Left lung (tissue), 4 donors: ENCODE measurements at regions not wholly inside any gene's neighbourhood (a gene's known extent, or its start where the extent isn't known, plus 50 kb on each side); places are given as distances from the start of the nearest gene placed in this dataset.
A peak's percentile ranks its signal among the peaks of the same experiment; 100 is the strongest.

Source experiments
- ATAC-seq: fragments of 200-7000 bp; cut with Tn5 transposase; one replicate; pipeline ENCODE4 v1.9.1; 2020; ENCODE audit warnings: moderate library complexity
- DNase-seq, 4 donors: peaks; one replicate each; pipeline ENCODE4 v3.0.0-alpha.2; 2013 to 2020
- H3K27ac ChIP-seq, 2 donors: fragments of 200-600 bp; sonication (generic) in 1 of 2; one replicate each; pipeline versions ENCODE4 v1.5.0 to v1.8.0; 2020 to 2021
- H3K27me3 ChIP-seq, 2 donors: fragments of 200-600 bp; sonication (generic) in 1 of 2; one replicate each; pipeline versions ENCODE4 v1.5.0 to v1.8.0; 2020 to 2021
- H3K36me3 ChIP-seq, 2 donors: fragments of 200-600 bp; sonication (generic) in 1 of 2; one replicate each; pipeline versions ENCODE4 v1.5.0 to v1.8.0; 2020 to 2021
- H3K4me1 ChIP-seq, 2 donors: fragments of 200-600 bp; one replicate each; pipeline ENCODE4 v1.8.0; 2021
- H3K4me3 ChIP-seq, 2 donors: fragments of 200-600 bp; sonication (generic) in 1 of 2; one replicate each; pipeline versions ENCODE4 v1.5.0 to v1.8.0; 2020 to 2021; ENCODE audit warnings: mild to moderate bottlenecking in 1 of 2
- H3K9me3 ChIP-seq, 2 donors: fragments of 200-600 bp; sonication (generic) in 1 of 2; one replicate each; pipeline versions ENCODE4 v1.5.0 to v1.8.0; 2020 to 2021
- intact Hi-C, 2 donors: fragments of 100-400 bp; cut with DNase I; formaldehyde crosslinking; loops; one replicate each; pipeline versions ENCODE4 v1.11.2 to v1.14.2; 2022
- TF ChIP-seq, protein P1 (sequence below), 2 donors: fragments of 200-600 bp; sonication (generic) in 1 of 2; IDR thresholded peaks; one replicate each; pipeline versions ENCODE4 v1.5.0 to v1.8.0; 2021; ENCODE audit warnings: antibody characterized with exemption in 2 of 2
- donor health status: DM: no; HTN: yes; CAD: no.
- donor health status: DM: no; HTN: no; CAD: no.

DNA sequence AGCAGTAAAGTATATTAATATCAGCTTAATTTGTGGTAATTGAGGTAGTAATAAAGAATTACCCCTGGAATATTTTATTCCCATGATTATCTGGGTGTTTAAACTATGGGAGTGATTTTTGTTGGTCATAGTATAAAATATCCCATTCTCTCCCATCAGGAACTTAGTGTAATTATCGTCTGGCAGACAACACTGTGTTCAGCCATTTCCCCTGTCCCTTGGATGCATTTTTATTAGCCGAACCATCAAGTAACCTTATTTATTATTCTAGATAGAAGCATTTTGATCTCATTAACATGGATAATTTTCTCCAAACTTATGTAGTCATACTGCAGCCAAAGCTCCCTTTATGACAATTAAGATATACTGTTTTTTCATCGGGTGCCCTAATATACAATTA, 320.8 kb downstream of the MAT2B start:
- DNase-seq (peak in 1 of 4 donors; percentile 2), ATAC-seq (no peak)
- Histone ChIP-seq H3K4me1 (no peaks in the 10 kb centered on the region), H3K36me3 (no peaks in the 10 kb centered on the region), H3K27ac (no peak overlapping the region), H3K27me3 (no peaks in the 10 kb centered on the region), H3K4me3 (no peak overlapping the region), H3K9me3 (peaks cover 0 to under 1% of the 10 kb centered on the region in 2 donors)
- TF ChIP-seq, protein P1, sequence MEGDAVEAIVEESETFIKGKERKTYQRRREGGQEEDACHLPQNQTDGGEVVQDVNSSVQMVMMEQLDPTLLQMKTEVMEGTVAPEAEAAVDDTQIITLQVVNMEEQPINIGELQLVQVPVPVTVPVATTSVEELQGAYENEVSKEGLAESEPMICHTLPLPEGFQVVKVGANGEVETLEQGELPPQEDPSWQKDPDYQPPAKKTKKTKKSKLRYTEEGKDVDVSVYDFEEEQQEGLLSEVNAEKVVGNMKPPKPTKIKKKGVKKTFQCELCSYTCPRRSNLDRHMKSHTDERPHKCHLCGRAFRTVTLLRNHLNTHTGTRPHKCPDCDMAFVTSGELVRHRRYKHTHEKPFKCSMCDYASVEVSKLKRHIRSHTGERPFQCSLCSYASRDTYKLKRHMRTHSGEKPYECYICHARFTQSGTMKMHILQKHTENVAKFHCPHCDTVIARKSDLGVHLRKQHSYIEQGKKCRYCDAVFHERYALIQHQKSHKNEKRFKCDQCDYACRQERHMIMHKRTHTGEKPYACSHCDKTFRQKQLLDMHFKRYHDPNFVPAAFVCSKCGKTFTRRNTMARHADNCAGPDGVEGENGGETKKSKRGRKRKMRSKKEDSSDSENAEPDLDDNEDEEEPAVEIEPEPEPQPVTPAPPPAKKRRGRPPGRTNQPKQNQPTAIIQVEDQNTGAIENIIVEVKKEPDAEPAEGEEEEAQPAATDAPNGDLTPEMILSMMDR (IDR thresholded peaks at IDR 0.05), result no peak
- intact Hi-C loops, result no loop called here

DNA sequence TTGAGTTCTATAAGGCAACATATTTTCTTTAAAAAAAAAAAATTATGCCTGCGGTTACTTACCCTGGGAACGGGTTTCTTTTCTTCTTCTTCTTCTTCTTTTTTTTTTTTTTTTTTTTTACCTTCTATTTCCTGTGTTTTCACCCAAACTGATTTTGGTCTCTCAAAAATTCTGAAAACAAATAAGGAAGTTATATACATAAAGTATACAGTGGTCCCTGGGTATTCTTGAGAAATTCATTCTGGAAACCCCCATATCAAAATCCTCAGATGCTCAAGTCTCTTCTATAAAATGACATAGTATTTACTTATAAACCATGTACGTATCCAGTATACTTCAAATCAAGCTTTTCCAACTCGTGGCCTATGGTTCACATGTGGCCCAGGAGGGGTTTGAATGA, 326.7 kb downstream of the MAT2B start:
- TF ChIP-seq, protein P1 (IDR thresholded peaks at IDR 0.05), result no peak
- intact Hi-C loops, result no loop called here

DNA sequence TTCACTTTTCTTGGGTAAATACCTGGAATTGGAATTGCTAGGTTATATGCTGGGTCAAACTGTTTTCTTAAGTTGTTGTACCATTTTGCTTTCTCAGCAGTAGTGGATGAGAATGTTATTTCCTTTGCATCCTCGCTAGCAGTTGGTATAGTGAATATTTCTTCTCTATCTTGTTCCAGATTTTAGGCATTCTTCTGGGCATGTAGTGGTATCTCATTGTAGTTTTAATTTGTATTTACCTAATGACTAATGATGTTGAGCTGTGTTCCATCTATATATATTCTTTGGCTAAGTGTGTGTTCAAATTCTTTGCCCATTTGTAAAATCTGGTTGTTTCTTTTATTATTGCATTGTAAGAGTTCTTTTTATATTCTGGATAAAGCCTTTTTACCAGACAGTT, 333.3 kb downstream of the MAT2B start:
- TF ChIP-seq, protein P1 (IDR thresholded peaks at IDR 0.05), result no peak
- Histone ChIP-seq H3K4me1 (no peaks in the 10 kb centered on the region), H3K36me3 (no peaks in the 10 kb centered on the region), H3K27ac (no peak overlapping the region), H3K4me3 (no peak overlapping the region), H3K9me3 (no peaks in the 10 kb centered on the region), H3K27me3 (no peaks in the 10 kb centered on the region)
- intact Hi-C loops, result no loop called here
- ATAC-seq (no peak), DNase-seq (no peak)

More for the DNA sequence above, 326.7 kb downstream of the MAT2B start:
- Histone ChIP-seq H3K9me3 (peaks cover 0 to 2% of the 10 kb centered on the region in 2 donors), H3K36me3 (no peaks in the 10 kb centered on the region), H3K4me3 (no peak overlapping the region), H3K4me1 (no peaks in the 10 kb centered on the region), H3K27me3 (no peaks in the 10 kb centered on the region), H3K27ac (no peak overlapping the region)
- ATAC-seq (no peak), DNase-seq (no peak)

DNA sequence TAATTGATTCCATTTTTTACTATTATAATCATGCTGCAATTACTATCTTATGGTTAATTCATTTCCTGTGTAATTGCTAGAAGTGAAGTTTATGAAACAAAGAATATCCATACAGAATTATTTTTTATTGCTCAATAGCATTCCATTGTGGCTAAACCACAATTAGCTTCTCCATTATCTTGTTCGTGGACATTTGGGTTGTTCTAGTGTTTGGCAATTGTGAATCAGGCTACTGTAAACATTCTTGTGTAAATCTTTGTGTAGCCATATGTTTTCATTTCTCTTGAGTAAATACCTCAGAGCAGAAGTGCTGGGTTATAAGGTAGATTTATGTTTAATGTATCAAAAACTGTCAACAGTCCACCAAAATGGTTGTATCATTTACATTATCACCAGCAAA, 341.1 kb downstream of the MAT2B start:
- H3K4me3 ChIP-seq, result no peak overlapping the region
- no peaks in the 10 kb centered on the region for H3K27me3 ChIP-seq
- ATAC-seq, result no peak
- no peaks in the 10 kb centered on the region for H3K36me3 ChIP-seq
- DNase-seq, result no peak
- no peaks in the 10 kb centered on the region for H3K4me1 ChIP-seq
- no peak overlapping the region for H3K27ac ChIP-seq
- intact Hi-C loops, result no loop called here
- TF ChIP-seq, protein P1 (IDR thresholded peaks at IDR 0.05), result no peak
- peaks cover 0 to 10% of the 10 kb centered on the region in 2 donors for H3K9me3 ChIP-seq

DNA sequence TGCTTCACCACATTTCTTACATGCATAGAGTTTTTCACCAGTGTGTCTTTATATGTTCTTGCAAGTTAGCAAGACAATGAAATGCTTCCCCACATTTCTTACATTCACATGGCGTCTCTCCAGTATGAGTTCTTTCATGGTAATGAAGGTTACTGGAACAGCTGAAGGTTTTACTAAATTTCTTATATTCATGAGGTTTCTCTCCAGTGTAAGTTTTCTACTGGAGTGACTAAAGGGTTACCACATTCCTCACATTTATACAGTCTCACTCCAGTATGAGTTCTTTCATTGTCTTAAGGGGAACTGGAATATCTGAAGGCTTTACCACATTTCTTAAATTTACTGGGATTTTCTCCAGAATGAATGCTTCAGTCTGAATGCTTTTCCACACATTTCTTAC, 350.3 kb downstream of the MAT2B start:
- Histone ChIP-seq H3K27ac (no peak overlapping the region), H3K4me1 (no peaks in the 10 kb centered on the region), H3K27me3 (no peaks in the 10 kb centered on the region), H3K36me3 (no peaks in the 10 kb centered on the region), H3K9me3 (peaks cover 4 to 43% of the 10 kb centered on the region in 2 donors), H3K4me3 (no peak overlapping the region)
- TF ChIP-seq, protein P1 (IDR thresholded peaks at IDR 0.05), result no peak
- intact Hi-C loops, result no loop called here
- ATAC-seq (no peak), DNase-seq (no peak)
